PFSK-1 (cell line): ENCODE measurements at regions not wholly inside any gene's neighbourhood (a gene's known extent, or its start where the extent isn't known, plus 50 kb on each side); places are given as distances from the start of the nearest gene placed in this dataset.

Source experiments
- FOXP2 ChIP-seq: optimal IDR thresholded peaks from 2 replicates; pipeline ENCODE3; 2011; ENCODE audit warnings: borderline replicate concordance, control low read depth, inconsistent platforms; ENCODE audit not compliant: insufficient read depth; ENCODE audit errors: extremely low read length, extremely low read depth
- POLR2AphosphoS5 ChIP-seq: IDR thresholded peaks from 2 replicates; pipeline ENCODE4 v1.6.1; 2012; ENCODE audit warnings: low read depth, mild to moderate bottlenecking, control low read depth, low read length, moderate library complexity
- SIN3A ChIP-seq: IDR thresholded peaks from 2 replicates; pipeline ENCODE4 v1.6.1; 2012; ENCODE audit warnings: mild to moderate bottlenecking, low read length, moderate library complexity, borderline replicate concordance; ENCODE audit not compliant: insufficient read depth
- TAF1 ChIP-seq: IDR thresholded peaks from 2 replicates; pipeline ENCODE4 v1.6.1; 2012; ENCODE audit warnings: low read length, control low read depth, borderline replicate concordance; ENCODE audit not compliant: insufficient read depth
- TF ChIP-seq, protein P1 (sequence below), 2 experiments: IDR thresholded peaks; 2 replicates each; pipeline versions ENCODE4 v1.6.1 to v1.8.0; 2011 to 2012; ENCODE audit warnings: low read depth in 2 of 2, low read length in 2 of 2, control low read depth in 1 of 2, inconsistent platforms in 1 of 2, mild to moderate bottlenecking in 1 of 2, moderate library complexity in 1 of 2; ENCODE audit not compliant: insufficient read depth in 1 of 2

DNA sequence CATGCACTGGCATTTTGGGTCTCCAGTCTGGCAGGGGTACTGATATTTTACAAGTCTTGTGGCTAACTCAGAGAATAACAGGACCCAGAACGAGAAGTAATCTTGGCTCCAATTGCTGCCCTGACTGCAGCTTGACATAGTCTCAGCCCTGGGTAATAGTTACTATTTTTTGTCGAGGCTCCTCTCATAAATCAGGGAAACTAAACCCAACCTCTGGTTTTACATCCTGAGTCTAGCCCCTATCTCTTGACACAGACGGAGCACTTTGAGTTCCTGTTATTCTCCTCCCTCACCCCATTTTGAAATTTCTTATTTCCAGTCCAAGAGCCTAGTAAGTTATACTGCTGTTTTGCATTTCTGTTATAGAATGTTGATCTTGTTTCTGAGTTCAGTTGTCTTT, 276.1 kb upstream of the GOLIM4 start:
- TF ChIP-seq SIN3A: no peak
- TF ChIP-seq FOXP2: no peak
- TF ChIP-seq POLR2AphosphoS5: no peak
- no peak for TF ChIP-seq TAF1
- TF ChIP-seq, protein P1, sequence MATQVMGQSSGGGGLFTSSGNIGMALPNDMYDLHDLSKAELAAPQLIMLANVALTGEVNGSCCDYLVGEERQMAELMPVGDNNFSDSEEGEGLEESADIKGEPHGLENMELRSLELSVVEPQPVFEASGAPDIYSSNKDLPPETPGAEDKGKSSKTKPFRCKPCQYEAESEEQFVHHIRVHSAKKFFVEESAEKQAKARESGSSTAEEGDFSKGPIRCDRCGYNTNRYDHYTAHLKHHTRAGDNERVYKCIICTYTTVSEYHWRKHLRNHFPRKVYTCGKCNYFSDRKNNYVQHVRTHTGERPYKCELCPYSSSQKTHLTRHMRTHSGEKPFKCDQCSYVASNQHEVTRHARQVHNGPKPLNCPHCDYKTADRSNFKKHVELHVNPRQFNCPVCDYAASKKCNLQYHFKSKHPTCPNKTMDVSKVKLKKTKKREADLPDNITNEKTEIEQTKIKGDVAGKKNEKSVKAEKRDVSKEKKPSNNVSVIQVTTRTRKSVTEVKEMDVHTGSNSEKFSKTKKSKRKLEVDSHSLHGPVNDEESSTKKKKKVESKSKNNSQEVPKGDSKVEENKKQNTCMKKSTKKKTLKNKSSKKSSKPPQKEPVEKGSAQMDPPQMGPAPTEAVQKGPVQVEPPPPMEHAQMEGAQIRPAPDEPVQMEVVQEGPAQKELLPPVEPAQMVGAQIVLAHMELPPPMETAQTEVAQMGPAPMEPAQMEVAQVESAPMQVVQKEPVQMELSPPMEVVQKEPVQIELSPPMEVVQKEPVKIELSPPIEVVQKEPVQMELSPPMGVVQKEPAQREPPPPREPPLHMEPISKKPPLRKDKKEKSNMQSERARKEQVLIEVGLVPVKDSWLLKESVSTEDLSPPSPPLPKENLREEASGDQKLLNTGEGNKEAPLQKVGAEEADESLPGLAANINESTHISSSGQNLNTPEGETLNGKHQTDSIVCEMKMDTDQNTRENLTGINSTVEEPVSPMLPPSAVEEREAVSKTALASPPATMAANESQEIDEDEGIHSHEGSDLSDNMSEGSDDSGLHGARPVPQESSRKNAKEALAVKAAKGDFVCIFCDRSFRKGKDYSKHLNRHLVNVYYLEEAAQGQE (IDR thresholded peaks at IDR 0.05; ENCODE audit: insufficient read depth in 1 of 2, low read depth in 2 of 2, low read length in 2 of 2): no peak

DNA sequence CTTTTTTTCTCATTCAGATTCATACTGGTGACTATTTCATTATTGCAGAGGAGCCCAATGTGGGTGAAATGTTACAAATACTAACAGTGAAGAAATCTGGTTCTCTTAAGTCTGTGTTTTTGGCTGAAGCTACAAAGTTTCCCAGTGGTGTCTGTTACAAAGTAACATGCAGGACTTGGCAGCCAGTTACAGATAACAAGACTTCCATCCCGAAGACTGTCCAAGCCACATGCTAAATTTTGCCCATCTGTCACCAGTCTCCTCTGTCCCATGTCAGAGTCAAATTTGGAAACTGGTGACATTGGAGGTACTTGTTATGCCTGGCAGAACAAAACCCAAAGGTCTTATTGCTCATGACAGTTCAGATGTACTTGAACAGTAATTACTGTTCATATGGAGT, 269.2 kb upstream of the GOLIM4 start:
- TF ChIP-seq POLR2AphosphoS5: no peak
- TF ChIP-seq FOXP2: no peak
- TF ChIP-seq, protein P1 (IDR thresholded peaks at IDR 0.05; ENCODE audit: insufficient read depth in 1 of 2, low read depth in 2 of 2, low read length in 2 of 2): no peak
- no peak for TF ChIP-seq TAF1
- no peak for TF ChIP-seq SIN3A

DNA sequence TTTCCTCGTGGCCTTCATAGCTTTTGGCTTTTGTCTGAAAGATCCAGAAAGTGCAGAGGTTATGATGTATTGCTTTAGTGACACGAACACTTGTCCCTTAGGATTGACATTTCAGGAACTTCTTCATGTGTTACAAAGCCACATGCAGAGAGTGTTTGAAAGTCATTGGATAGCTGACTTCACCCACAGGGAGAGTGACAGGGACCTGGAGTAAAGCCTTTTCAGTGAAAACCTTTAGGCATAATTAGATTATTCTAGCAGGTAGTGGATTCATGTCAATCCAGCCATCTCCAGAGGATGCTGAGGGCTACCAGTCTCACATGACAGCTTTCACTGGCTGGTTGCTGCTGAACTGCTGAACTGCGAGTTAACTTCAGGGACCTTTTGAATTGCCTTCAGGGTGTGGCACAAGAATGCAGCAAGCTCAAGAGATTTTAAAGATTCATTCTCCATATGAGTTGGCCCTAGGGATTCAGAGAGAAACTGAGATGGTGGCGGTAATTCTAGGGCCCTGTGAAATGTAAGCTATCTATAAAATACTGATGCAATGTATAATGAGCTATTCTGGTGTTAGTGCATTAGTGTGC, 267.0 kb upstream of the GOLIM4 start:
- no peak for TF ChIP-seq POLR2AphosphoS5
- no peak for TF ChIP-seq TAF1
- TF ChIP-seq FOXP2: no peak
- no peak for TF ChIP-seq SIN3A
- TF ChIP-seq, protein P1 (IDR thresholded peaks at IDR 0.05; ENCODE audit: insufficient read depth in 1 of 2, low read depth in 2 of 2, low read length in 2 of 2): no peak

DNA sequence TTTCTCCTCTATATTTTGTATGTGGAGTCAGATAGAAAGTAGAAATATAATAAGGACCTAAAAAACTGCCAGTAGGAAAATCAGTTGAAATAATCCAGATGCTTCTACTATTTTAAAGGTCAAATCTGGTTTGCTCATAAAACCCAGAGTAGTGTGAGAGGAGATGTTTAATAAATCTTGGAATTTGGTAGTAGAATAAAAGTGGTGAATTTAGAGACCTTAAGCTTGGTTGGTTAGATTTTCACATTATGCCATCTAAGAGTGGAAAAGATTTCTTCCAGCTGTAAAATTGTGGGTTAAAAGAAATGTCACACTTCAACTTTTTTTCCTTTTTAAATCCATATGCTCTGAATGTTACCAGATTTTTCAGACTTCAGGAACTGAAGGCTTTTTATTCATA, 266.4 kb upstream of the GOLIM4 start:
- TF ChIP-seq, protein P1 (IDR thresholded peaks at IDR 0.05; ENCODE audit: insufficient read depth in 1 of 2, low read depth in 2 of 2, low read length in 2 of 2): no peak
- TF ChIP-seq POLR2AphosphoS5 (no peak), TAF1 (no peak), SIN3A (no peak), FOXP2 (no peak)
